CD1c-positive myeloid dendritic cell (primary cell): ENCODE measurements at regions not wholly inside any gene's neighbourhood (a gene's known extent, or its start where the extent isn't known, plus 50 kb on each side); places are given as distances from the start of the nearest gene placed in this dataset.

Experiments
- DNase-seq: peaks from one replicate; pipeline ENCODE4 v3.0.0-alpha.2; 2016; ENCODE audit errors: extremely low spot score

DNA sequence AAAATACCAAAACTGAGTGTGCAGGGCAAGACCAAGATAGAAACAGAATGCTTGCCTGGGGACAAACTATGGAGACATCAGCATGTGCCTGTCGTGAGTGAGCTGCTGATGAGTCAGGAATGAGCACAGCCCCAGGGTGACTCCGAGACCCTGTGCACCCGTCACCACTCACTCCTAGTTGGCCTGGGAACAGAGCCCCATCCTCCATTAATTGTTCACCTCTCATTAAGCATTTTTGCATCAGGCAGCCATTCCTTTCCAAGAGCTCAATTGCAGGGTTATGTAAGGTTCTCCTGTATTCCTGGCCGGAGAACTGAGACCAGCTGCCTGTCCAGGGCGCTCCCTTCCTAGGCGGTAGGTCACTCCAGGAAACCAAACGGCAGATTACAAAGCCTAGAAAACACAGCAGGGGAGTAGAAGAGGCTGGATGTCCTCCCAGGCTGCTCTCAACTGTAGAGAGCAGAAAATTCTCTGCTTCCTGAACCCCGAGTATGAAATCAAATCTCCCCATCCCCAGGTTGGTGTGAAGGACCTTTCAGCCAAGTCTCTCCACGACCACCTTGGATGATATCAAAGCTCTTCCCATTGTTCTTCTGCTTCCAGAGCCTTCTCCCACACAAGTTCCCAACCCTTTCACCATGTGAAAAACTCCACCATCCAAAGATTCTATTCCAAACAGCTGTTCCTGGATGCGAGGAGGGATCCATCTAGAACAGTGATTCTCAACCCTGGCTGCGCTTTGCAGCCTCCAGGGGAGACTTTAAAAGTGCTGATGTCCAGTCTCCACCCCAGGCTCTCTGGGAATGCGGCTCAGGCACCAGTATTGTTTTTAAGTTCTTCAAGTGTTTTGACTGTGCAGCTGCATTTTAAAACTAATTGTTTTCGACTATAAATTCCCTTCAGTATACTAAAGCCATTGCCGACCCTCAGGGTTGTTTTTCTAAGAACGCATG lies 532.6 kb upstream of the JARID2 start:
- DNase-seq = peak; percentile 42

DNA sequence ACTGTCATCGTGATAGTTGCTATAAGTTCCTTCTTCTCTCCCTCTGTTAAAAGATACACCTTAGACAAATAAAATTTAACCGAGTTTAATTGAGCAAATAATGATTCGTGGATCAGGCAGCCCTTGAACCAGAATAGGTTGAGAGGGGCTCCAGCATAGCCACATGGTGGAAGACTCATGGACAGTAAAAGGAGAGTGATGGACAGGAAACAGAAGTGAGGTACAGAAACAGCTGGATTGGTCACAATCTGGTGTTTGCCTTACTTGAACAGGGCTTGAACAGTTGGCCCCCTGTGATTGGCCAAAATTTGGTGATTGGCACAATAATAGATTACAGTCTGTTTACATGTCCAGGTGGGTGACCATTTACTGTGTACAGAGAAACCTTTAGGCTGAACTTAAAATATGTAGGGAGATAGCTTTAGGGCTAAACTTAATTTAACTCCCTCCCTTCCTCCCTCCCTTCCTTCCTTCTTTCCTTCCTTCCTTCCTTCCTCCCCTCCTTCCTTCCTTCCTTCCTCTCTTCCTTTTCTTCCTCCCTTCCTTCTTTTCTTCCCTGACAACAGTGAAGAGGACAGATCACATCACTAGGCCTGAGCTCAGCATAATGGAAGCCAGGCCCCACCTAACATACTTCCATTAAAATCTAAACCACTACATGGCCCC lies 531.8 kb upstream of the JARID2 start:
- DNase-seq = no peak

- no peak for DNase-seq
Observed at GRCh38 chr6:14715076-14715475, 530.8 kb upstream of the JARID2 start.

- DNase-seq = no peak
Observed at GRCh38 chr6:14716499-14717146, 529.2 kb upstream of the JARID2 start.

DNA sequence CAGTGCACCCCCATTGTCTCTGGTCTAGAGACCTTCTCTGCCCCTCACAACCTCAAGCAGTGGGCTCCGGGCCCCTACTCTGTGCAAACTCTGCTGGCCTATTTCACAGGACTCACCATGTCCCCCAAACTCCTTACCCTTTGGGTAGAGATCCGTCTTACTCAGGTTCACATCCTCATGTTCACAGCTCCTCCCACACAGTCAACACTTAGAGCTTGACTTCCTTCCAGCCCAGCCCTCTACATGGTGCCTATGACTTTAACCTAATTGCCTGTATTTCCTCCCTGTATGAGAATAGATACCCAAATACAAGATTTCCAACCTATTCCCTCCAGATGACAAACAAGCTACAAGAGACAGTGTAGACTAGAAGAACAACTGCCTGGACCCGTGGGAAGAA lies 528.6 kb upstream of the JARID2 start:
- DNase-seq = peak; percentile 77

DNA sequence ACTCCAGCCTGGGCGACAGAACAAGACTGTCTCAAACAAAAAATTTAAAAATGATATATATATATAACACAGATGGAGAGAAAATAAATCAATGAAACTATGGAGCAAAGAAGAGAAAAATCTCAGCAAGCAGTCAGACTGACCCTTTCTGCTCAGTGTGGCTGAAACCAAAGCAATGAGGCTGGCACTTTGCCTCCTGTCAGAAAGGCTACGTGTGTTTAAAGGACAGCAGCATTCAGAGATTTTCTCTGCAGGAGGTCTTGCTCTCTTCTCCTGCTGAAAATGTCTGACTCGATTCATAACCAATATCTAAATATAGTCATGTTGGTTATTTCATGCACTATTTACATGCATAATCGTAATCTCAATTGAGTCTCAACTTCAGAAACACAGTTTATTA lies 527.0 kb upstream of the JARID2 start:
- DNase-seq = no peak

DNA sequence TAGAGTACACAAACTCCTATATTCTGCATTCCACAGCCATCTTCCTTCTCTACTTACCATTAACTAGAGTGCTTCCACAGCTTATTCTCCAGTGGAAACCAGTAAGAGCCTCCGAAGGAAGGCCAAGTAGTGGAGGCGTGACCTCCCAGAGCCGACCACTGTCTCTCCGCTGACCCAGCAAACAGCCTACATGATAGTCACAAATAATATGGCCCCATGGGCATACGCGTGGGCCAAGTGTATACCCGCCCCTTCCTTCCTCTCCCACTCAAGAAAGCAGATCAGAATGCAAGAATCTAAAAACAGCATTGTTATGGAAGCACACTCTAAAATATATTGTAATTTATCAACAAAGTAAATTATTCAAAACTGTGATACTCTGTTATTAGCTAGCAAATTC lies 526.6 kb upstream of the JARID2 start:
- DNase-seq = peak; percentile 70

DNA sequence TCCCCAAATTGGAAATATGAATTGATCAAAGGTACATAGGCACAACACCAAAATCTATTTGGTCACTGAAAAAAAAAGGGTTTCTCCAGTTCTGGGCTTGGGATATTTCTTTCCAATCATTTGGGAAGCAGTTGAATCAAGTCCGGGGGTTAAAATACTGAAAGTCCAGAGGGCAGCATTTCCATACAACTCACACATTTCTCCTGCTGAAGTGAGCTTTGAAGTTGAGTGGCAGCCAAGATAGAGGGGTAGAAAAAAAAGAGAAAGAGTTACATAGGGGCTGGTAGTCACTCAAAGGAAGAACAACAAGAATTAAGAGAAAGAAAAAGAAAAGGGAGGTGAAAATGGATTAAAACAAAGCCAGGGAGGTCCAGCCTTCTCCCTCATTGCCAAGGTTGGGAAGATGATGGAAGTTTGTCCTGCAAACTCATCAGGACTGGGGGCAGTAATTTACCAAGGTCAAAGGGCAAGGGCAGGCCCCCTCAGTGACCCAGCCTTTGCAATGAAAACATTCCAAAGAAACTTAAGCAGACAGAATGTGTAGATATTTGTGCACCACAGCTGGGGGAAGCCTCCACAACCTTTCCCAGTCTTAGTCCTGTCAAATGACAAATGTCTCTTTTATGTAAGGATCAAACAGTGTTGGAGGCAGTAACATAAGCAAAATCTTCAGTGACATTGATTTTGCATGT lies 525.3 kb upstream of the JARID2 start:
- DNase-seq = no peak

- peak; percentile 93 for DNase-seq
Observed at GRCh38 chr6:14721103-14721758, 524.6 kb upstream of the JARID2 start.

DNA sequence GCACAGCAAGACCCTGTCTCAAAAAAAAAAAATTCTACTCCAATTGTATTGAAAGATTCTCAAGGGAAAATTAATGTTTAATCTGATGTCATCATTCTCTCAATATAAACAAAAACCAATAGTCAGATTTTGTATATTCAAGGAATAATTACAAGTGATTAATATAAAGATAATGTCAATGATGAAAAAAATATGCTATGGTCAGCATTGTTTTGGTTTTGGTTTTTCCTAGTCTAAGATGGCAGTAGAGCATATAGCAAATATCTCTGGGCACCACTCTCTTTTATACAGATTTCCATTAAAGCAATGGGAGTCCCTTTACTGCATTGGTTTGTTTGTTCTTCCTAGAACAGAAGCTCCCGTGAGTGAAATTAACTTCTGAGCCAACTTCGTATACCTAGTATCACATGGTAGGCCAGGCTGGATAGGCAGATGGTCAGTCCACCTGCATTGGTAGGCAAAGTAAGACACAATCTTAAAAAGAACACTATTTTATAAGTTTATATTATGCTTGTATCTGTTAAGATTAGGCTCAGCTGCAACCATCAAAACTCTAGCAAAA lies 523.8 kb upstream of the JARID2 start:
- no peak for DNase-seq

DNA sequence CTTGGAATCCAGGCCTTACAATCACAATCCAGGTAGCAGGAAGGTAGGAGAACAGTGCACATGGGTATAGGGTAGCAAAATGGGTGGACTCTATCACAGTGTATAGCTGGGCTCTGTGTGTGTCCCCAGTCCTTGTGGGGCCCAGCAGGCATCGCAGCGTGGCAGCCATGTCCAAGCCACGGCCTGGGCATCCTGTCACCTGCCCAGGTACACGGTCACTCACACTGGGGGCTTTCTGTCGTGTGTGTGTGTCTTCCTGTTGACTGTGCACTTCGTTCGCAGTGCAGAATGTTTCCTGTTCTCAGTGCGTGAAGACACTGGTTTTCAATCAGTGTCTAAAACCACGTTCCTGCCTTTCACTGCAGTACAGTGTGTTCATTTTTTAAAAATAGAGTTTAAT lies 523.2 kb upstream of the JARID2 start:
- no peak for DNase-seq

DNA sequence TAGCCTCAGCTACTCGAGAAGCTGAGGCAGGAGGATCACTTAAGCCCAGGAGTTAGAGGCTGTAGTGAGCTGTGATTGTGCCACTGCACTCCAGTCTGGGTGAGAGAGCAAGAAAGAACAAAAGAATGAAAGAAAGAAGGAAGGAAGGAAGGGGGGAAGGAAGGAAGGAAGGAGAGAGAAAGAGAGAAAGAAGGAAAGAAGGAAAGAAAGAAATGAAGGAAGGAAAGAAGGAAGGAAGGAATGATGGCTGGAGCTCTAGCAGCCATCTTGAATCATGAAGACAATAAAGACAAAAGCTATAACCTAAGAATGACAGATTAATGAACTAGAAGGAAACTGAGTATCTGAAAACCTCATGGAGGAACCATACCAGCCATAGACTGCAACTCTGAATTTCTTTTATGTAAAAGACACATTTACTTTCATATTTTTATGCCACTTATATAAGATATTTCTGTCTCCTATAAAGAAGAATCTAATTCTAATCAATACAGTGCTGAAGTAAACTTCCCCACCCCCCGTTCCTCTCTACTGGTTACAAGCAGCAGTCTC lies 522.3 kb upstream of the JARID2 start:
- DNase-seq = no peak

- no peak for DNase-seq
Observed at GRCh38 chr6:14724549-14724948, 521.3 kb upstream of the JARID2 start.

DNA sequence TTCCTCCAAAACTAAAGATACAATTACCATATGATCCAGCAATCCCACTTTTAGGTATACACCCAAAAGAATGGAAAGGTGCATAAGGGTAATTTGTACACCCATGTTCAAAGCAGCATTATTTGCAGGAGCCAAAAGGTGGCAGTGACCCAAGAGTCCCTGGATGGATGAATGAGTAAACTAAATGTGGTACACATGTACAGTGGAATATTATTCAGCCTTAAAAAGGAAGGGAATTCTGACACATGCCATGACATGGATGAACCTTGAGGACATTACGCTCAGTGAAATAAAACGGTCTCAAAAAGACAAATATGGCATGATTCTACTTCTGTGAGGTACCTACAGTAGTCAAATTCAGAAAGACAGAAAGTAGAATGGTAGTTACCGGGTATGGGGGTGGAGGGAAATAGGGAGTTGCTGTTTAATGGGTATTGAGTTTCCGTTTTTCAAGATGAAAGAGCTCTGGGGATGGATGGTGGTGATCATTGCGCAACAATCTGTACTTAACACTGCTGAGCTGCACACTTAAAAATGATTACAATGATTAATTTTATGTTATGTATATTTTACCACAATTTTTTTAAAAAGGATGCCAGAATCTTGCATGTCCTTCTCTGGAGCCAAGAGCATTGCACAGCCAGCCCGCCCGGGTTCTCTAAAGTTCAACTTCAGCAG lies 518.9 kb upstream of the JARID2 start:
- peak; percentile 52 for DNase-seq

GRCh38 chr6:14727494-14728395 lies 518.1 kb upstream of the JARID2 start:
- peak; percentile 80 for DNase-seq

DNA sequence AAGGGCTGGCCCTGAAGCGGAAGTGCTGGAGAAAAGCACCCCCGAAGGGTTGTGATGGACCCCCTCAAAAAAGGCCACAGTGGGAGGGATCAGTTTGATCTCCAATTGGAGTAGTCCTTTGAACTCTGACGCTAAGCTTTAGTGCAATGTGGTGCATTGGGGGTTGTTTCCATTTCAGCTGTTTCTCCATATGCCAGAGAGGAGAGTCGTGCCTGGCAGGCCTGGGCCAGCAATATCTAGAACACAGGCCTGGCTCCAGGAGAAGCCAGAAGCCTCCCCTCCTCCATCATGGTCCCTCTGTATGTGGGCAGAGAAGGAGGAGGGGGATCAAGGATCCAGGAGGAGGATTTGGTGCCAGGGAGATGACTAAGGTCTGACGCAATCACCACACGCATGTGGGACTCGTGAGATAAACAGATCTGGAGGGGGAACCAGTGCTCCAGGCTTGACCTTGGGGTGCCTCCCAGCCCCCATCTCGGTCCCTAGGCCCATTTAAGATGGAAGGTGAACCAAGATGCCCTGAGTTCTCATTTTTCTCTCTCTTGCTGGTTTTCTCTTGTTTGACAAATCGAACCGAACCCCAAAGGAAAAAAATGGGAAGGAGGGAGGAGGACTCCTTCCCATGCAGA lies 517.4 kb upstream of the JARID2 start:
- peak; percentile 84 for DNase-seq

- DNase-seq = peak; percentile 49
Observed at GRCh38 chr6:14729129-14729871, 516.6 kb upstream of the JARID2 start.

- no peak for DNase-seq
Observed at GRCh38 chr6:14730654-14731053, 515.2 kb upstream of the JARID2 start.
